AG20443 (cell line): ENCODE measurements at regions not wholly inside any gene's neighbourhood (a gene's known extent, or its start where the extent isn't known, plus 50 kb on each side); places are given as distances from the start of the nearest gene placed in this dataset.
A peak's percentile ranks its signal among the peaks of the same experiment; 100 is the strongest.

Experiments used
- DNase-seq: peaks from one replicate; pipeline ENCODE4 v3.0.0; 2012; ENCODE audit warnings: low spot score, mixed read lengths

GRCh38 chr10:98332623-98333269, 64.8 kb upstream of the LOXL4 start:
- DNase-seq: no peak

DNA sequence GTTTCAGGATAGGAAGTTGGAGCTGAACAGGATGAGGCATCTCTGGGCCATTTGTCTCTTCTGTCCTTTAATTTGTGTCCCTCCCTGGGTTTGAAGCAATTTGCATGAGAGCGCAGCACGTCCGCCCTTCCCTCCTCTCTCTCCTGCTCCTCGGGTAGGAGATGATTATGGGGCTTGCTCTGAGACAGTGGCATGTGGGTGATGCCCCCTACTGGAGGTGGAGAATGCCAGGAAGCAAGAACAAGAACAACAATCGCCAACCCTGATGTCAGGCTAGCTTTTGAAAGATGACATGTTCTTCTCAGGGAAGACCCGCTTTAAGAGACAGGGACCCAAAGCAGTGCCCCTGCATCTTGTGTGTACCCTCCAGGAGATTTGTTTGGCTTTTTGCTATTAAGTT, 63.9 kb upstream of the LOXL4 start:
- no peak for DNase-seq

DNA sequence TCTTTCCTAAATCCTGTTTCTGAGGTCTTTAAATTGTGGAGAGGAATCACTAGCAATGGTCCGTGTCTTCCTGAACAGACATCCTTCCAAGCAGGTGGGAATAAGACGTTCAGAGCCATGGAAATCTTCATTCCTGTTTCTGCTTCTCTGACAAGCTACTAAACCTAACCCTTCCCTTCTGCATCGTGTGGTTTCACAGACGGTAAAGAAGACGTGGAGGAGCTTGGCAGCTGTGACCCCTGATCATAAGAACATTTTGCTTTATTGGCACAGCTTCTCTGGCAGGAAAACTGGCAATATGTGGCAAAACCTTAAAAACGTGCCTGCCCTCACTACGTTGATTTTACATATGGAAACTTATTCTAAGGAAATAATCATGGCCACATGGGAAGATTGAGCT, 63.0 kb upstream of the LOXL4 start:
- DNase-seq: no peak

DNA sequence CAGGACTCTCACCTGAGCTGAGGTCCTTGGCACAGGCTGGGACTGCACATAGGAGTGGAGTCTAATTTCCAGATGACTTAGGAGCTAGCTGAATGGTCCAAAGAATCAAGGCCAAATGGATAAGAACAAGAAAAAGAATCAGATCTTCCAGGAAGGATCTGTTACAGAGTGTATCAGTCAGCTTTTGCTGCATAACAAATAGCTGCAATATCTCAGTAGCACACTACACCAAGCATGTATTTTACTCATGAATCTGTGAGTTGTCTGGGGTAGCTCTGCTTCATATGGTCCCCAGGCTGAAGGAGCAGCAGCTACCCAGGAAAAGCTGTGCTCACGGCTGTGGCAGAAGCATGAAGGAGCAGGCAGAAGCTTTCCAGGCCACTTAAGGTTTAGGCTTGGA, 60.6 kb upstream of the LOXL4 start:
- DNase-seq: no peak

GRCh38 chr10:98328163-98328562, 60.2 kb upstream of the LOXL4 start:
- DNase-seq: no peak

DNA sequence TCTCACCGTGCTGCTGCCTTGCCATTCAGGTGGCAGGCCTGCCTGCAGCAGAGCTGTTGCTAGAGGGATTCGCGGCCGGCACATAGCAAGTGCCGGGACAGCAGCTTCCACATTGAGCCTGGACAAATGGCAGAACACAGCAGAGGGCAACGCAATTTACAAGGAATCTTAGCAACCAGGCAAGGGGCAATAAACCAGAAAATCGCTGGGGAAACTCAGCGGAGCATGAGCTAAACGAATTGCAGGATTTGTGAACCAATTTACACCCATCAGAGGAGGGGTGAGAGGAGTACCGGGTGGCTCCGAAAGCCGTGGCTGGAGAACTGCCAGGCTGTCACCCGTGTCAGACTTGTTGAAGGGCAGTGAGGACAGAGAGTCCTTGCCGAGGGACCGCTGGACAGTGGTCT, 58.6 kb upstream of the LOXL4 start:
- DNase-seq: no peak

DNA sequence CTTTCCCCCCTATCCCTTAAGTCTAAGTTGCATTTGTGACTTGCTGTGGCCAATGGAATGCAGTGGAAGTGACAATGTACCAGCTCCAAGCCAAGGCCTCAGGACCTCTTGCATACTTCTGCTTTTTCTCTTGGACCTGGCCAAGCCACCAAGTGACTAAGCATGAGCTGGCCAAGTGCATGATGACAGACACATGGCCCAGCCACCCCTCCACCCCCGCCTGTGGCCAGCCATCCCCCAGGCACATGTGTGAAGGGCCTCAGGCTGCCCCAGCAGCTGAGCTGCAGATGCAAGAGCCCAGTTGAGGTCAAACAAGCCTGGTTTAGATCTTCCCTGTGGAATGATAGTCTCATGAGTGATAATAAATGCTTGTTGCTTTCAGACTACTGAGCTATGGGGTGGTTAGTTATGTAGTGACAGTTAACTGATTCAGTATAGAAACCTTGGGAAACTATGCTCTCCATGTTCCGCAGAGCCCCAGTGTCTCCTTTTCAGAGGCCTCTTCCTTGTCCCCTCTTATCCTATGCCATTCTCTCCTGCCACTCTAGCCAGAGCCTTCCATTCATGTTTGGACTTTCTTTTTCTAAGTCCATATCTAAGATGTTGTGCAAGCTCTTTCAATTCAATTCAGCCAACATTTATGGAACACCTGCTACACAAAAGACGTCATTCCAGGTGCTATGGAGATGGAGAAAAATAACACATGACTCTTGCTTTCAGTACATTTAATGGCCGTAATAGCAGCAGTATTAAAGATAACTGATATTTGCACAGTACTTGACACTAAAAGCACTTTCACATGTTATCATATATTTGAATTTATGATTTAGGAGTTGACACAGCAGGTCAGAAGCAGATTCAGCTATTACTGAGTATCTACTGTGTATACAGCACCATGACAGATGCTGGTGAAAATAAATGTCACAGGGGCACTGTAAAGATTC, 55.5 kb upstream of the LOXL4 start:
- DNase-seq: peak; percentile 95

- no peak for DNase-seq
Measured at GRCh38 chr10:98321186-98321780, 53.3 kb upstream of the LOXL4 start.

DNA sequence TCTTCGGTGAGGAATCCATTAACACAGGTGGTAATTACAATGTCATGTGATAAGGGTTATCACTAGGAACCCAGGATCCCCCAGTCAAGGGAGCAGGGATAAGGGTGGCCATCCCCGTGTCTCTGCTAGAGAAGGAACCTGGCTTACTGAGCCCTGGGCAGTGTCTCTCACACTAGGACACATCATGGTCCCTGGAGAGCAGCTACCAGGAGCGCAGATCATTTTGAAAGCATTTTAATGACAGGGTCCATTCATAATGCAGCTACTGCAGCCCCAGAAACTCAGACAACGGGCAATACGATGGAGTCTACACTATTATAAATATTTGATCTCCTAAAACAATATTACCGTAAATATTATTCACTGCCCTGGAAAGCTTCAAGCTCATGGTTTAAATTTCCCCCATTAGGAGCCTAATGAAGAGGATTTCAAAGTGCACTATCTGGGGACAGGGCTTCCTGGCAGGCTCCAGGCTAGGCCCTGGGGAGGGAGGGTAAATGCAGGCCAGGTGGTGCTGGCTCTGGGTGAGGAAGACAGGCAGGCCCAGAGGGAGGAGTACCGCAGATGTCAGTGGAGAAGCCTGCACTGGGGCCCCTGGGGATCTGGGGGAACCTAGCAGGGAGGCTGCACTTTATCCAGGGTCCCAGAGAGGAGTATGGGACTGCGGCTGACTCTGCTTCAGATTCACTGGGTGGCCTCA, 52.6 kb upstream of the LOXL4 start:
- DNase-seq: no peak

GRCh38 chr10:98318861-98319260, 50.9 kb upstream of the LOXL4 start:
- peak; percentile 47 for DNase-seq
